OCI-LY1 (cell line): ENCODE measurements at regions not wholly inside any gene's neighbourhood (a gene's known extent, or its start where the extent isn't known, plus 50 kb on each side); places are given as distances from the start of the nearest gene placed in this dataset.

Source experiments
- CTCF ChIP-seq: fragments of 200-600 bp; sonication (generic), shearing (Covaris generic); IDR thresholded peaks from 2 replicates; pipeline ENCODE4 v1.5.1; 2017; ENCODE audit warnings: mild to moderate bottlenecking, antibody characterized with exemption, low read length, moderate library complexity, mixed read lengths
- EZH2 ChIP-seq: fragments of 200-600 bp; sonication (generic), shearing (Covaris generic); IDR thresholded peaks from 2 replicates; pipeline ENCODE4 v1.8.0; 2017; ENCODE audit warnings: borderline replicate concordance, mixed run types, mild to moderate bottlenecking, antibody characterized with exemption, low read length, moderate library complexity, mixed read lengths

- no peak for TF ChIP-seq CTCF
- TF ChIP-seq EZH2: no peak
Measured at GRCh38 chr16:49936791-49937190, 80.9 kb upstream of the ZNF423 start.
